Amniotic stem cell (primary cell): ENCODE measurements at regions not wholly inside any gene's neighbourhood (a gene's known extent, or its start where the extent isn't known, plus 50 kb on each side); places are given as distances from the start of the nearest gene placed in this dataset.

Experiments
- DNase-seq: peaks from one replicate; lab custom pipeline; 2025; lab: John Stamatoyannopoulos, UW

- no peak for DNase-seq
Observed at GRCh38 chr18:71523483-71524435, 1020.4 kb downstream of the CBLN2 start.

GRCh38 chr18:71505526-71505925, 1038.6 kb downstream of the CBLN2 start:
- DNase-seq: no peak

GRCh38 chr18:71503222-71503621, 1040.9 kb downstream of the CBLN2 start:
- DNase-seq: no peak

GRCh38 chr18:71485611-71486010, 1058.5 kb downstream of the CBLN2 start:
- DNase-seq: no peak

- DNase-seq: no peak
Observed at GRCh38 chr18:71471963-71472725, 1072.0 kb downstream of the CBLN2 start.

GRCh38 chr18:71456206-71456605, 1087.9 kb downstream of the CBLN2 start:
- DNase-seq: no peak

GRCh38 chr18:71450257-71450656, 1093.9 kb downstream of the CBLN2 start:
- DNase-seq: no peak

- DNase-seq: no peak
Observed at GRCh38 chr18:71443706-71444480, 1100.2 kb downstream of the CBLN2 start.

- DNase-seq: no peak
Observed at GRCh38 chr18:71442731-71443141, 1101.4 kb downstream of the CBLN2 start.

- DNase-seq: no peak
Observed at GRCh38 chr18:71441156-71441555, 1103.0 kb downstream of the CBLN2 start.

GRCh38 chr18:71437511-71437910, 1106.6 kb downstream of the CBLN2 start:
- DNase-seq: no peak

- no peak for DNase-seq
Observed at GRCh38 chr18:71433373-71433772, 1110.8 kb downstream of the CBLN2 start.

- no peak for DNase-seq
Observed at GRCh38 chr18:71431689-71432088, 1112.5 kb downstream of the CBLN2 start.

- DNase-seq: no peak
Observed at GRCh38 chr18:71431171-71431570, 1113.0 kb downstream of the CBLN2 start.

- DNase-seq: no peak
Observed at GRCh38 chr18:71426441-71426840, 1117.7 kb downstream of the CBLN2 start.

GRCh38 chr18:71405169-71405809, 1116.4 kb downstream of the SOCS6 start:
- no peak for DNase-seq

- no peak for DNase-seq
Observed at GRCh38 chr18:71403501-71403900, 1114.7 kb downstream of the SOCS6 start.

GRCh38 chr18:71398531-71398930, 1109.7 kb downstream of the SOCS6 start:
- no peak for DNase-seq

- DNase-seq: no peak
Observed at GRCh38 chr18:71388148-71388547, 1099.3 kb downstream of the SOCS6 start.

GRCh38 chr18:71374294-71375000, 1085.6 kb downstream of the SOCS6 start:
- DNase-seq: no peak

- DNase-seq: no peak
Observed at GRCh38 chr18:71371951-71372605, 1083.2 kb downstream of the SOCS6 start.
